HUES48 (cell line): ENCODE measurements at regions not wholly inside any gene's neighbourhood (a gene's known extent, or its start where the extent isn't known, plus 50 kb on each side); places are given as distances from the start of the nearest gene placed in this dataset.
"Not testable (repeated sequence)": the region's sequence is repeated elsewhere in the genome, so short reads cannot be mapped to it uniquely, and the experiment has no call there.

Experiments used
- H3K27ac ChIP-seq: one replicate; pipeline ENCODE4 v1.7.0; 2013; ENCODE audit warnings: low read depth, low read length, inconsistent platforms
- H3K27me3 ChIP-seq: 2 replicates; pipeline ENCODE4 v1.6.1; 2013; ENCODE audit warnings: mild to moderate bottlenecking, low read length; ENCODE audit not compliant: control insufficient read depth, insufficient read depth
- H3K36me3 ChIP-seq: 2 replicates; pipeline ENCODE4 v1.6.1; 2013; ENCODE audit warnings: low read length; ENCODE audit not compliant: control insufficient read depth, insufficient read depth
- H3K4me1 ChIP-seq: 2 replicates; pipeline ENCODE4 v1.6.1; 2013; ENCODE audit warnings: mild to moderate bottlenecking, low read length; ENCODE audit not compliant: control insufficient read depth, insufficient read depth
- H3K4me3 ChIP-seq: 2 replicates; pipeline ENCODE4 v1.5.1; 2013; ENCODE audit warnings: mild to moderate bottlenecking, low read depth, low read length
- H3K9ac ChIP-seq: 2 replicates; pipeline ENCODE4 v1.6.1; 2013; ENCODE audit warnings: mild to moderate bottlenecking, low read depth, low read length, moderate library complexity
- H3K9me3 ChIP-seq: 2 replicates; pipeline ENCODE4 v1.6.1; 2013; ENCODE audit warnings: low read length; ENCODE audit not compliant: control insufficient read depth, insufficient read depth

GRCh38 chrX:150100261-150100660 lies 162.0 kb upstream of the EOLA2 start:
- no peak overlapping the region for H3K9ac ChIP-seq
- H3K9me3 ChIP-seq = peaks cover 24% of the 10 kb centered on the region
- no peaks in the 10 kb centered on the region for H3K27me3 ChIP-seq
- no peaks in the 10 kb centered on the region for H3K4me1 ChIP-seq
- no peak overlapping the region for H3K4me3 ChIP-seq
- no peaks in the 10 kb centered on the region for H3K36me3 ChIP-seq
- H3K27ac ChIP-seq = no peak overlapping the region

GRCh38 chrX:150118476-150118875 lies 180.2 kb upstream of the EOLA2 start:
- Histone ChIP-seq H3K9ac (no peak overlapping the region), H3K36me3 (no peaks in the 10 kb centered on the region), H3K9me3 (peaks cover 10% of the 10 kb centered on the region; the same call in 1 of the 2 replicates), H3K27ac (no peak overlapping the region), H3K4me3 (no peak overlapping the region), H3K27me3 (no peaks in the 10 kb centered on the region), H3K4me1 (no peaks in the 10 kb centered on the region)

GRCh38 chrX:150119323-150119722 lies 181.0 kb upstream of the EOLA2 start:
- Histone ChIP-seq H3K4me3 (no peak overlapping the region), H3K4me1 (no peaks in the 10 kb centered on the region)

GRCh38 chrX:150125045-150125444 lies 186.8 kb upstream of the EOLA2 start:
- H3K4me3 ChIP-seq, H3K4me1 ChIP-seq, H3K27ac ChIP-seq, H3K27me3 ChIP-seq, H3K9ac ChIP-seq, H3K36me3 ChIP-seq: not testable (repeated sequence)
- H3K9me3 ChIP-seq = peaks cover 16% of the 10 kb centered on the region

More at GRCh38 chrX:150119323-150119722, 181.0 kb upstream of the EOLA2 start:
- Histone ChIP-seq H3K36me3 (no peaks in the 10 kb centered on the region), H3K9ac (no peak overlapping the region), H3K27me3 (no peaks in the 10 kb centered on the region), H3K27ac (no peak overlapping the region), H3K9me3 (peaks cover 3% of the 10 kb centered on the region; the same call in 1 of the 2 replicates)

- no peaks in the 10 kb centered on the region for H3K4me1 ChIP-seq
- no peaks in the 10 kb centered on the region for H3K36me3 ChIP-seq
- H3K4me3 ChIP-seq = no peak overlapping the region
- no peak overlapping the region for H3K9ac ChIP-seq
- H3K27ac ChIP-seq = no peak overlapping the region
- peaks cover 25% of the 10 kb centered on the region for H3K9me3 ChIP-seq
- H3K27me3 ChIP-seq = no peaks in the 10 kb centered on the region
Observed at GRCh38 chrX:150127216-150127615, 188.9 kb upstream of the EOLA2 start.

- H3K9ac ChIP-seq = no peak overlapping the region
- H3K36me3 ChIP-seq = no peaks in the 10 kb centered on the region
- no peaks in the 10 kb centered on the region for H3K27me3 ChIP-seq
- H3K4me3 ChIP-seq = no peak overlapping the region
- H3K27ac ChIP-seq = no peak overlapping the region
- H3K9me3 ChIP-seq = peaks cover 11% of the 10 kb centered on the region
- no peaks in the 10 kb centered on the region for H3K4me1 ChIP-seq
Observed at GRCh38 chrX:150143721-150144440, 205.6 kb upstream of the EOLA2 start.

- no peaks in the 10 kb centered on the region for H3K27me3 ChIP-seq
- H3K9ac ChIP-seq = no peak overlapping the region
- no peaks in the 10 kb centered on the region for H3K4me1 ChIP-seq
- no peak overlapping the region for H3K4me3 ChIP-seq
- H3K27ac ChIP-seq = no peak overlapping the region
- H3K9me3 ChIP-seq = peaks cover 11% of the 10 kb centered on the region
- no peaks in the 10 kb centered on the region for H3K36me3 ChIP-seq
Observed at GRCh38 chrX:150146271-150146896, 208.1 kb upstream of the EOLA2 start.

GRCh38 chrX:150148749-150149672 lies 210.7 kb upstream of the EOLA2 start:
- Histone ChIP-seq H3K9me3 (peaks cover 13% of the 10 kb centered on the region), H3K27ac (no peak overlapping the region), H3K36me3 (no peaks in the 10 kb centered on the region), H3K4me1 (no peaks in the 10 kb centered on the region), H3K9ac (no peak overlapping the region), H3K27me3 (no peaks in the 10 kb centered on the region), H3K4me3 (no peak overlapping the region)

GRCh38 chrX:150150076-150150779 lies 211.9 kb upstream of the EOLA2 start:
- H3K9me3 ChIP-seq = peaks cover 12% of the 10 kb centered on the region; the same call in 1 of the 2 replicates
- no peak overlapping the region for H3K4me3 ChIP-seq

GRCh38 chrX:150150780-150151125 lies 212.4 kb upstream of the MAMLD1 start:
- Histone ChIP-seq H3K9ac (no peak overlapping the region), H3K27me3 (no peaks in the 10 kb centered on the region), H3K27ac (no peak overlapping the region), H3K9me3 (peaks cover 12% of the 10 kb centered on the region; the same call in 1 of the 2 replicates), H3K4me1 (no peaks in the 10 kb centered on the region), H3K4me3 (no peak overlapping the region), H3K36me3 (no peaks in the 10 kb centered on the region)

More at GRCh38 chrX:150150076-150150779, 211.9 kb upstream of the EOLA2 start:
- no peaks in the 10 kb centered on the region for H3K4me1 ChIP-seq
- no peaks in the 10 kb centered on the region for H3K27me3 ChIP-seq
- H3K27ac ChIP-seq = no peak overlapping the region
- H3K9ac ChIP-seq = no peak overlapping the region
- no peaks in the 10 kb centered on the region for H3K36me3 ChIP-seq
